GM21515 (cell line): ENCODE measurements at regions not wholly inside any gene's neighbourhood (a gene's known extent, or its start where the extent isn't known, plus 50 kb on each side); places are given as distances from the start of the nearest gene placed in this dataset.

Source experiments
- ATAC-seq: cut with Tn5 transposase; IDR thresholded peaks from one replicate; pipeline ENCODE4 v1.9.1; 2021; ENCODE audit not compliant: unreplicated experiment

- ATAC-seq, result no peak
Observed at GRCh38 chr1:90561103-90561783, 155.9 kb downstream of the BARHL2 start.

- ATAC-seq, result no peak
Observed at GRCh38 chr1:90558754-90559378, 158.2 kb downstream of the BARHL2 start.

- no peak for ATAC-seq
Observed at GRCh38 chr1:90558126-90558525, 159.0 kb downstream of the BARHL2 start.

- no peak for ATAC-seq
Observed at GRCh38 chr1:90557706-90558105, 159.4 kb downstream of the BARHL2 start.

GRCh38 chr1:90550626-90551406 is 166.3 kb downstream of the BARHL2 start:
- ATAC-seq, result no peak

GRCh38 chr1:90544356-90544755 is 172.7 kb downstream of the BARHL2 start:
- no peak for ATAC-seq

- no peak for ATAC-seq
Observed at GRCh38 chr1:90537606-90538362, 179.3 kb downstream of the BARHL2 start.

GRCh38 chr1:90534663-90535295 is 182.3 kb downstream of the BARHL2 start:
- ATAC-seq, result no peak

- ATAC-seq, result no peak
Observed at GRCh38 chr1:90534116-90534515, 183.0 kb downstream of the BARHL2 start.

GRCh38 chr1:90526954-90527353 is 190.1 kb downstream of the BARHL2 start:
- ATAC-seq, result no peak

GRCh38 chr1:90522432-90522831 is 194.7 kb downstream of the BARHL2 start:
- no peak for ATAC-seq

GRCh38 chr1:90513956-90514355 is 203.1 kb downstream of the BARHL2 start:
- ATAC-seq, result no peak

- ATAC-seq, result no peak
Observed at GRCh38 chr1:90512441-90512840, 204.7 kb downstream of the BARHL2 start.

GRCh38 chr1:90510143-90510542 is 207.0 kb downstream of the BARHL2 start:
- ATAC-seq, result no peak

- no peak for ATAC-seq
Observed at GRCh38 chr1:90509225-90510048, 207.7 kb downstream of the BARHL2 start.

- no peak for ATAC-seq
Observed at GRCh38 chr1:90508376-90509167, 208.5 kb downstream of the BARHL2 start.

- no peak for ATAC-seq
Observed at GRCh38 chr1:90507173-90507572, 209.9 kb downstream of the BARHL2 start.

- ATAC-seq, result no peak
Observed at GRCh38 chr1:90505806-90506205, 211.3 kb downstream of the BARHL2 start.

GRCh38 chr1:90504509-90504908 is 212.6 kb downstream of the BARHL2 start:
- ATAC-seq, result no peak
